ENCODE measurements at regions not wholly inside any gene's neighbourhood (a gene's known extent, or its start where the extent isn't known, plus 50 kb on each side); places are given as distances from the start of the nearest gene placed in this dataset.

DNA sequence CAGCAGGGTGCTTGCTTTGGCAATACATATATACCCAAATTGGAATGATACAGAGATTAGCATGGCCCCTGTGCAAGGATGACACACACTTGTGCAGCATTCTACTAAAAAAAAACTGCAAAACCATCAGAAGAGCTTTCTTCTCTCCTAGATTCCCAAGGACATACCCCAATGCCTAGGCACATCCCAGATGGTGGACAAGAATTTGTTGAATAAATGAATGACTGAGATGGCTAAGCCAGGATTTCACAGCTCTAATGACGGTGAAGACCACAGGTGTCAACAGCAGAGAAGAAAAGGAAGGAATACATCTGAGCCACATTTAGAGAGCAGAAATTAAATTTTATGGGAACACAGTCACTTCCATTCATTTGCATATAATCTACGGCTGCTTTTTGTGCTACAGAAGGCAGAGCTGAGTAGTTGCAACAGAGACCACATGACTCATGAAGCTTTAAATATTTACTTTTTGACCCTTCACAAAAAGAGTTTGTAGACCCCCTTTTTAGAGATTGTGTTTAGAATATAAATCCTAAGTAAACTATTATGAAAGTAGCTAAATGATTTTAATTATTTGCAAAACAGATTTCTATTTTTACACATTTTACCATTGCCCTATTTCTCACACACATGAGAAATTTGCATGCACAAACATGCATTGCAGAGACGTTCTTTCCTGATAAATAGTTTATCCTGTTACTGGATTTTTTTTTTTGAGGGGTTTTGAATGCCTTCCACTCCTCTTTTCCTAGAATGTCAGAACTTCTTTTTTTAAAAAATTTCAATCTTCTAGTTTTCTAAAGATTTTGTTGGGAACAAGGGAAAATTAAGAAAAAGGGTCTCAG, 119.0 kb downstream of the PMAIP1 start:
- TF ChIP-seq, protein P1, sequence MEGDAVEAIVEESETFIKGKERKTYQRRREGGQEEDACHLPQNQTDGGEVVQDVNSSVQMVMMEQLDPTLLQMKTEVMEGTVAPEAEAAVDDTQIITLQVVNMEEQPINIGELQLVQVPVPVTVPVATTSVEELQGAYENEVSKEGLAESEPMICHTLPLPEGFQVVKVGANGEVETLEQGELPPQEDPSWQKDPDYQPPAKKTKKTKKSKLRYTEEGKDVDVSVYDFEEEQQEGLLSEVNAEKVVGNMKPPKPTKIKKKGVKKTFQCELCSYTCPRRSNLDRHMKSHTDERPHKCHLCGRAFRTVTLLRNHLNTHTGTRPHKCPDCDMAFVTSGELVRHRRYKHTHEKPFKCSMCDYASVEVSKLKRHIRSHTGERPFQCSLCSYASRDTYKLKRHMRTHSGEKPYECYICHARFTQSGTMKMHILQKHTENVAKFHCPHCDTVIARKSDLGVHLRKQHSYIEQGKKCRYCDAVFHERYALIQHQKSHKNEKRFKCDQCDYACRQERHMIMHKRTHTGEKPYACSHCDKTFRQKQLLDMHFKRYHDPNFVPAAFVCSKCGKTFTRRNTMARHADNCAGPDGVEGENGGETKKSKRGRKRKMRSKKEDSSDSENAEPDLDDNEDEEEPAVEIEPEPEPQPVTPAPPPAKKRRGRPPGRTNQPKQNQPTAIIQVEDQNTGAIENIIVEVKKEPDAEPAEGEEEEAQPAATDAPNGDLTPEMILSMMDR (IDR thresholded peaks at IDR 0.05) = no peak
- TF ChIP-seq POLR2AphosphoS5 (IDR thresholded peaks at IDR 0.05; ENCODE audit: insufficient read depth in 1 of 2, low read depth in 1 of 2) = no peak
- TF ChIP-seq POLR2A (IDR thresholded peaks at IDR 0.05) = no peak

Measured in vagina (tissue), 2 donors.